Uterus (tissue), 2 donors: ENCODE measurements at regions not wholly inside any gene's neighbourhood (a gene's known extent, or its start where the extent isn't known, plus 50 kb on each side); places are given as distances from the start of the nearest gene placed in this dataset.
"Not testable (repeated sequence)": the region's sequence is repeated elsewhere in the genome, so short reads cannot be mapped to it uniquely, and the experiment has no call there.

Experiments used
- CTCF ChIP-seq, 4 experiments: fragments of 200-600 bp in 2 of 4; fragments of 450-650 bp in 2 of 4; sonication (generic) in 2 of 4; IDR thresholded peaks; one replicate each; pipeline ENCODE4 v1.5.1; 2016 to 2019; ENCODE audit warnings: antibody characterized with exemption in 4 of 4, mild to moderate bottlenecking in 2 of 4, moderate library complexity in 1 of 4
- POLR2A ChIP-seq, 2 donors: fragments of 450-650 bp; IDR thresholded peaks; one replicate each; pipeline ENCODE4 v1.6.1; 2016; ENCODE audit warnings: antibody characterized with exemption in 2 of 2, mild to moderate bottlenecking in 1 of 2, moderate library complexity in 1 of 2

DNA sequence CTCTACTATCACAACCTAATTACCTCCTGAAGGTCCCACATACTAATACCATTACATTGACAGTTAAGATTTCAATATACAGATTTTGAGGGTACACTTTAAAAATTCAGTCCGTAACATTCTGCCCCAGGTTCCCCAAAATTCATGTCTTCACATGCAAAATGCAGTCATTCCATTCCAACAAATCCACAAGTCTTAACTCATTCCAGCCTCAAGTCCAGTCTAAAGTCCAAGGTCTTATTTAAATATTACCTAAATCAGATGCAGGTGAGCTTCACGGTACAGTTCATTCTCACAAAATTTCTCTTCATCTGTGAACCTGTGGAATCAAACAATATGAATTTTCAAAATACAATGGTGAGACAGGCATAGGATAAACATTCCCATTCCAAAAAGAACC, 1332.0 kb downstream of the CDH12 start:
- TF ChIP-seq CTCF, POLR2A (IDR thresholded peaks at IDR 0.05): not testable (repeated sequence)
